A673 (cell line): ENCODE measurements at regions not wholly inside any gene's neighbourhood (a gene's known extent, or its start where the extent isn't known, plus 50 kb on each side); places are given as distances from the start of the nearest gene placed in this dataset.

ENCODE experiments used
- BruUV-seq: library from RNA; stranded (reverse); fragments of 400-500 nt; replicated peaks from 2 replicates; lab custom pipeline; 2021; lab: Mats Ljungman, UMichigan
- CTCF ChIA-PET: fragments of 300-600 bp; sonication (Branson Sonifier 250); formaldehyde crosslinking; loops from one replicate; lab custom pipeline; 2022; ENCODE audit warnings: antibody characterized with exemption; lab: Charles Lee
- POLR2A ChIA-PET: fragments of 300-600 bp; sonication (Branson Sonifier 250); formaldehyde crosslinking; loops from one replicate; lab custom pipeline; 2022; ENCODE audit warnings: antibody characterized with exemption; ENCODE audit not compliant: low non-redundant PET; lab: Charles Lee
- DNase-seq: peaks from one replicate; pipeline ENCODE4 v3.0.0-alpha.2; 2015; ENCODE audit warnings: low spot score
- H3K27ac ChIP-seq: fragments of 200-600 bp; sonication (generic); 2 replicates; pipeline ENCODE4 v1.5.1; 2016; ENCODE audit warnings: mixed run types, low read depth, mild to moderate bottlenecking, mixed read lengths, antibody characterized with exemption, low read length; ENCODE audit not compliant: poor library complexity, severe bottlenecking
- H3K27me3 ChIP-seq: fragments of 200-600 bp; sonication (generic); replicated peaks from 2 replicates; pipeline ENCODE4 v1.6.1; 2017; ENCODE audit warnings: mixed run types, low read depth, mild to moderate bottlenecking, mixed read lengths, antibody characterized with exemption, low read length; ENCODE audit not compliant: insufficient read depth, poor library complexity
- H3K36me3 ChIP-seq: fragments of 200-600 bp; sonication (generic); 2 replicates; pipeline ENCODE4 v1.6.1; 2016; ENCODE audit warnings: mixed run types, mild to moderate bottlenecking, mixed read lengths, antibody characterized with exemption, low read length; ENCODE audit not compliant: insufficient read depth, poor library complexity, severe bottlenecking
- H3K4me1 ChIP-seq: fragments of 200-600 bp; sonication (generic); 2 replicates; pipeline ENCODE4 v1.6.1; 2017; ENCODE audit warnings: mixed run types, mild to moderate bottlenecking, mixed read lengths, antibody characterized with exemption, low read length; ENCODE audit not compliant: insufficient read depth, poor library complexity, severe bottlenecking
- H3K4me3 ChIP-seq: fragments of 200-600 bp; sonication (generic); 2 replicates; pipeline ENCODE4 v1.5.1; 2016; ENCODE audit warnings: low read depth, mixed run types, mild to moderate bottlenecking, mixed read lengths, low read length; ENCODE audit not compliant: poor library complexity, severe bottlenecking
- H3K9me3 ChIP-seq: fragments of 200-600 bp; sonication (generic); 2 replicates; pipeline ENCODE4 v1.6.1; 2016; ENCODE audit warnings: mixed run types, low read depth, mild to moderate bottlenecking, mixed read lengths, antibody characterized with exemption, low read length; ENCODE audit not compliant: poor library complexity, severe bottlenecking
- EZH2 ChIP-seq: fragments of 200-600 bp; sonication (generic); IDR thresholded peaks from 2 replicates; pipeline ENCODE4 v1.6.1; 2017; ENCODE audit warnings: borderline replicate concordance, low read depth, mild to moderate bottlenecking, mixed read lengths, antibody characterized with exemption, low read length; ENCODE audit not compliant: poor library complexity, severe bottlenecking
- intact Hi-C: fragments of 100-400 bp; cut with micrococcal nuclease; formaldehyde crosslinking; loops from one replicate; pipeline ENCODE4 v1.10.0; 2022; ENCODE audit not compliant: unreplicated experiment
- TF ChIP-seq, protein P1 (sequence below): fragments of 300-800, 200-600 bp; sonication (generic); conservative IDR thresholded peaks from 2 replicates; pipeline ENCODE4 v1.5.1; 2017; ENCODE audit warnings: low read depth, mild to moderate bottlenecking, antibody characterized with exemption, low read length, moderate library complexity, mixed read lengths

- ChIA-PET POLR2A (no interaction called here), CTCF (no interaction called here)
- Histone ChIP-seq H3K4me3 (no peak overlapping the region), H3K9me3 (no peaks in the 10 kb centered on the region), H3K4me1 (peaks cover 38% of the 10 kb centered on the region), H3K27ac (no peak overlapping the region), H3K36me3 (no peaks in the 10 kb centered on the region), H3K27me3 (no peaks in the 10 kb centered on the region)
- TF ChIP-seq, protein P1, sequence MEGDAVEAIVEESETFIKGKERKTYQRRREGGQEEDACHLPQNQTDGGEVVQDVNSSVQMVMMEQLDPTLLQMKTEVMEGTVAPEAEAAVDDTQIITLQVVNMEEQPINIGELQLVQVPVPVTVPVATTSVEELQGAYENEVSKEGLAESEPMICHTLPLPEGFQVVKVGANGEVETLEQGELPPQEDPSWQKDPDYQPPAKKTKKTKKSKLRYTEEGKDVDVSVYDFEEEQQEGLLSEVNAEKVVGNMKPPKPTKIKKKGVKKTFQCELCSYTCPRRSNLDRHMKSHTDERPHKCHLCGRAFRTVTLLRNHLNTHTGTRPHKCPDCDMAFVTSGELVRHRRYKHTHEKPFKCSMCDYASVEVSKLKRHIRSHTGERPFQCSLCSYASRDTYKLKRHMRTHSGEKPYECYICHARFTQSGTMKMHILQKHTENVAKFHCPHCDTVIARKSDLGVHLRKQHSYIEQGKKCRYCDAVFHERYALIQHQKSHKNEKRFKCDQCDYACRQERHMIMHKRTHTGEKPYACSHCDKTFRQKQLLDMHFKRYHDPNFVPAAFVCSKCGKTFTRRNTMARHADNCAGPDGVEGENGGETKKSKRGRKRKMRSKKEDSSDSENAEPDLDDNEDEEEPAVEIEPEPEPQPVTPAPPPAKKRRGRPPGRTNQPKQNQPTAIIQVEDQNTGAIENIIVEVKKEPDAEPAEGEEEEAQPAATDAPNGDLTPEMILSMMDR, result no peak
- TF ChIP-seq EZH2, result no peak
- BruUV-seq, result no TSS peak
- intact Hi-C loops, result no loop called here
- no peak for DNase-seq
Observed at GRCh38 chr11:37089439-37089838, 491.4 kb upstream of the RAG2 start.

GRCh38 chr11:37088573-37088910 is 490.5 kb upstream of the RAG2 start:
- no TSS peak for BruUV-seq
- Histone ChIP-seq H3K9me3 (no peaks in the 10 kb centered on the region), H3K27ac (no peak overlapping the region), H3K36me3 (no peaks in the 10 kb centered on the region), H3K4me1 (peaks cover 47% of the 10 kb centered on the region), H3K4me3 (no peak overlapping the region), H3K27me3 (no peaks in the 10 kb centered on the region)
- no peak for DNase-seq
- TF ChIP-seq, protein P1, result no peak
- no peak for TF ChIP-seq EZH2
- POLR2A ChIA-PET, result no interaction called here
- CTCF ChIA-PET, result no interaction called here
- intact Hi-C loops, result no loop called here

- TF ChIP-seq, protein P1, result no peak
- TF ChIP-seq EZH2, result no peak
- no TSS peak for BruUV-seq
- Histone ChIP-seq H3K36me3 (no peaks in the 10 kb centered on the region), H3K9me3 (no peaks in the 10 kb centered on the region), H3K27ac (no peak overlapping the region), H3K4me3 (no peak overlapping the region), H3K27me3 (no peaks in the 10 kb centered on the region), H3K4me1 (peaks cover 50% of the 10 kb centered on the region)
- intact Hi-C loops, result no loop called here
- CTCF ChIA-PET, result no interaction called here
- POLR2A ChIA-PET, result no interaction called here
- DNase-seq, result peak; percentile 63
Observed at GRCh38 chr11:37087650-37088572, 489.9 kb upstream of the RAG2 start.
